CD4-positive, alpha-beta T cell (primary cell): ENCODE measurements at regions not wholly inside any gene's neighbourhood (a gene's known extent, or its start where the extent isn't known, plus 50 kb on each side); places are given as distances from the start of the nearest gene placed in this dataset.

ENCODE experiments used
- ATAC-seq: fragments of 200-7000 bp; cut with Tn5 transposase; one replicate; pipeline ENCODE4 v1.10.0; 2022; ENCODE audit warnings: mild to moderate bottlenecking; ENCODE audit not compliant: poor library complexity
- CTCF ChIA-PET: fragments of 350-600 bp; sonication (Branson Sonifier 250); formaldehyde crosslinking; loops from one replicate; lab custom pipeline; 2021; ENCODE audit warnings: antibody characterized with exemption, inconsistent platforms; lab: Charles Lee
- POLR2A ChIA-PET: fragments of 350-600 bp; sonication (Branson Sonifier 250); formaldehyde crosslinking; loops from one replicate; lab custom pipeline; 2021; ENCODE audit warnings: antibody characterized with exemption, inconsistent platforms; lab: Charles Lee
- DNase-seq, 14 experiments: peaks; one replicate each; pipeline ENCODE4 v3.0.0-alpha.2; 2013 to 2020; ENCODE audit warnings: mixed read lengths in 2 of 14
- H3K27ac ChIP-seq, 2 donors: one replicate each; pipeline versions ENCODE4 v1.5.1 to v1.7.0; 2013; ENCODE audit warnings: low read length in 2 of 2, low read depth in 1 of 2, mild to moderate bottlenecking in 1 of 2
- H3K27me3 ChIP-seq, 2 experiments: 1 replicate in 1 of 2; 2 replicates in 1 of 2; pipeline versions ENCODE4 v1.6.1 to v1.7.0; 2013; ENCODE audit warnings: low read length in 2 of 2, control low read depth in 1 of 2, mild to moderate bottlenecking in 1 of 2, moderate library complexity in 1 of 2; ENCODE audit not compliant: insufficient read depth in 2 of 2, control insufficient read depth in 1 of 2
- H3K36me3 ChIP-seq: one replicate; pipeline ENCODE4 v1.6.1; 2013; ENCODE audit warnings: low read length, control low read depth; ENCODE audit not compliant: insufficient read depth
- H3K4me1 ChIP-seq: one replicate; pipeline ENCODE4 v1.6.1; 2013; ENCODE audit warnings: low read length, control low read depth; ENCODE audit not compliant: insufficient read depth
- H3K4me3 ChIP-seq: one replicate; pipeline ENCODE4 v1.5.1; 2013; ENCODE audit warnings: mild to moderate bottlenecking, low read length, moderate library complexity
- H3K9me3 ChIP-seq, 2 experiments: 1 replicate in 1 of 2; 2 replicates in 1 of 2; pipeline versions ENCODE4 v1.6.1 to v1.7.0; 2013; ENCODE audit warnings: low read length in 2 of 2, mild to moderate bottlenecking in 2 of 2, control low read depth in 1 of 2, moderate library complexity in 1 of 2; ENCODE audit not compliant: control insufficient read depth in 1 of 2, insufficient read depth in 1 of 2
- H3K27ac Mint-ChIP-seq: one replicate; pipeline ENCODE4 v1.8.0; 2020; ENCODE audit warnings: mixed read lengths
- H3K27me3 Mint-ChIP-seq: one replicate; pipeline ENCODE4 v1.8.0; 2021; ENCODE audit warnings: mixed read lengths
- H3K36me3 Mint-ChIP-seq: one replicate; pipeline ENCODE4 v1.8.0; 2021; ENCODE audit warnings: low read depth, mixed read lengths
- H3K4me1 Mint-ChIP-seq: one replicate; pipeline ENCODE4 v1.8.0; 2021; ENCODE audit warnings: low read depth, mixed read lengths
- H3K4me3 Mint-ChIP-seq: one replicate; pipeline ENCODE4 v1.8.0; 2020; ENCODE audit warnings: mild to moderate bottlenecking, mixed read lengths
- H3K9me3 Mint-ChIP-seq: one replicate; pipeline ENCODE4 v1.8.0; 2020; ENCODE audit warnings: mixed read lengths
- intact Hi-C, 2 experiments: fragments of 100-400 bp; cut with DNase I in 1 of 2; cut with micrococcal nuclease in 1 of 2; formaldehyde crosslinking; loops; one replicate each; pipeline versions ENCODE4 v1.15.1 to v1.9.0; 2023 to 2025; cut with DNase I, micrococcal nuclease
- TF ChIP-seq, protein P1 (sequence below): fragments of 200-600 bp; IDR thresholded peaks from one replicate; pipeline ENCODE4 v1.8.0; 2022; ENCODE audit warnings: antibody characterized with exemption, mild to moderate bottlenecking

DNA sequence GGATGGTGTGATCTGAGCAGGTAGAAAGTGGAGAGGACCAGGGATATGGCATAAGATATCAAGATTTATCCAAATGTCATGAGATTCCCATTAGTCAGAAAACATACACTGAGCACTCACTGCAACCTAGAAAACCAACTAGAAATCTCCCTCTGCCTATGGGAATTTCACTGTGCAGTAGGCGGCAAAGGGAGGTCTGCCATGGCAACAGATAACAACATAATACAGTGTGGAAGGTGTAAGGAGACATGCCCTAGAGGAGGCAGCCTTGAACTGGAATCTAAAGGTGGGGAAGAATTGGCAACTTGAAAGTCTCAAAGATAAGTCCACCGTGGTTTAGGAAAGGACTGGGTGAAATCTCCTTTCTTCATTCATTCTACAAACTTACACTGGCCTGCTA lies 238.4 kb downstream of the ATG4C start:
- H3K9me3 Mint-ChIP-seq = peaks cover 2% of the 10 kb centered on the region
- no peak overlapping the region for H3K27ac ChIP-seq
- H3K27me3 ChIP-seq = peaks cover 0 to 4% of the 10 kb centered on the region in 2 experiments
- H3K4me3 Mint-ChIP-seq = no peak overlapping the region
- H3K27ac Mint-ChIP-seq = no peak overlapping the region
- H3K4me1 ChIP-seq = no peaks in the 10 kb centered on the region
- peaks cover 33% of the 10 kb centered on the region for H3K27me3 Mint-ChIP-seq
- ChIA-PET POLR2A (no interaction called here), CTCF (no interaction called here)
- no peak overlapping the region for H3K4me3 ChIP-seq
- H3K36me3 ChIP-seq = no peaks in the 10 kb centered on the region
- ATAC-seq (no peak), DNase-seq (no peak)
- intact Hi-C loops = no loop called here
- no peaks in the 10 kb centered on the region for H3K4me1 Mint-ChIP-seq
- H3K9me3 ChIP-seq = no peaks in the 10 kb centered on the region
- TF ChIP-seq, protein P1, sequence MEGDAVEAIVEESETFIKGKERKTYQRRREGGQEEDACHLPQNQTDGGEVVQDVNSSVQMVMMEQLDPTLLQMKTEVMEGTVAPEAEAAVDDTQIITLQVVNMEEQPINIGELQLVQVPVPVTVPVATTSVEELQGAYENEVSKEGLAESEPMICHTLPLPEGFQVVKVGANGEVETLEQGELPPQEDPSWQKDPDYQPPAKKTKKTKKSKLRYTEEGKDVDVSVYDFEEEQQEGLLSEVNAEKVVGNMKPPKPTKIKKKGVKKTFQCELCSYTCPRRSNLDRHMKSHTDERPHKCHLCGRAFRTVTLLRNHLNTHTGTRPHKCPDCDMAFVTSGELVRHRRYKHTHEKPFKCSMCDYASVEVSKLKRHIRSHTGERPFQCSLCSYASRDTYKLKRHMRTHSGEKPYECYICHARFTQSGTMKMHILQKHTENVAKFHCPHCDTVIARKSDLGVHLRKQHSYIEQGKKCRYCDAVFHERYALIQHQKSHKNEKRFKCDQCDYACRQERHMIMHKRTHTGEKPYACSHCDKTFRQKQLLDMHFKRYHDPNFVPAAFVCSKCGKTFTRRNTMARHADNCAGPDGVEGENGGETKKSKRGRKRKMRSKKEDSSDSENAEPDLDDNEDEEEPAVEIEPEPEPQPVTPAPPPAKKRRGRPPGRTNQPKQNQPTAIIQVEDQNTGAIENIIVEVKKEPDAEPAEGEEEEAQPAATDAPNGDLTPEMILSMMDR = no peak
- no peaks in the 10 kb centered on the region for H3K36me3 Mint-ChIP-seq

DNA sequence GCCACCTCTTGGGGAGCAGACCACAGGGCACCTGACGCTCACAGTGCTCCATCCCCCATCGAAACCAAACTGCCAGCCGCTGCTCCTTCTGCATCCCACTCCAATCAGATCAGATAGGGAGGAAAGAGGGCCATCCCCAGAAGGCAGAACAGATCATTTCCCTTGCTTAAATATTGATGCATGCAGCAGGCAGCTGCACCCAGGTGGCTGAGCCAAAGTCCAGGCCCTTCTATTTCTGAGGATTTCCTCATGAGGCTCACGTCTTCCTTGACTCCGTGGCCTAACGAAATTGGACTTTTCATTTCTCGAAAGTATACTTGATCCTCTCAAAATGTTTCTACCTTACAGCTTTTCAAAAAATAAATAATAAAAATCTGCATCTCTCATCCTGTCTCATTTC lies 239.2 kb downstream of the ATG4C start:
- no peak overlapping the region for H3K27ac Mint-ChIP-seq
- no peak overlapping the region for H3K4me3 Mint-ChIP-seq
- ChIA-PET CTCF (no interaction called here), POLR2A (no interaction called here)
- H3K4me1 Mint-ChIP-seq = no peaks in the 10 kb centered on the region
- H3K27me3 Mint-ChIP-seq = peaks cover 33% of the 10 kb centered on the region
- Histone ChIP-seq H3K4me1 (no peaks in the 10 kb centered on the region), H3K9me3 (no peaks in the 10 kb centered on the region), H3K27ac (no peak overlapping the region), H3K36me3 (no peaks in the 10 kb centered on the region), H3K27me3 (peaks cover 0 to 4% of the 10 kb centered on the region in 2 experiments), H3K4me3 (no peak overlapping the region)
- no peaks in the 10 kb centered on the region for H3K36me3 Mint-ChIP-seq
- TF ChIP-seq, protein P1 = no peak
- intact Hi-C loops = no loop called here
- DNase-seq (no peak), ATAC-seq (no peak)
- H3K9me3 Mint-ChIP-seq = peaks cover 2% of the 10 kb centered on the region

DNA sequence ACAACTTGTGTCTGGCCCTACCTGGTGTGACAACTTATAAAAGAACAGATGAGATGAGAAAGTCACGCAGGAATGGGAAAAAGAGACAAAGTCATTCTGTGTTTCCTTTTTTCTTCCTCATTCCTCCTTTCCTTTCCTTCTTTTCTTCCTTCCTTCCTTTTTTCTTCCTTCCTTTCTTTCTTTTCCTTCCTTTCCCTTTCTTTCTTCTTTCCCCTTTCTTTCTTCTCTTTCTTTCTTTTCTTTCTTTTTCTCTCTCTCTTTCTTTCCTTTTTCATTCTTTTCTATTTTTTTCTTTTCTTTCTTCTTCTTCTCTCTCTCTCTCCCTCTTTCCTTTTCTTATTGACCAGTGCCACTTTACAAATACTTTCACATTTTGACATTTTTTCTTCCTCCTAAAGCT lies 239.7 kb downstream of the ATG4C start:
- H3K27ac ChIP-seq = no peak overlapping the region
- no peaks in the 10 kb centered on the region for H3K4me1 ChIP-seq
- ATAC-seq = no peak
- no peaks in the 10 kb centered on the region for H3K36me3 ChIP-seq
- H3K4me3 Mint-ChIP-seq = no peak overlapping the region
- intact Hi-C loops = no loop called here
- ChIA-PET CTCF (no interaction called here), POLR2A (no interaction called here)
- peaks cover 2 to 4% of the 10 kb centered on the region in 2 experiments for H3K27me3 ChIP-seq
- no peaks in the 10 kb centered on the region for H3K36me3 Mint-ChIP-seq
- H3K27me3 Mint-ChIP-seq = peaks cover 33% of the 10 kb centered on the region
- no peak overlapping the region for H3K4me3 ChIP-seq
- TF ChIP-seq, protein P1 = no peak
- no peaks in the 10 kb centered on the region for H3K4me1 Mint-ChIP-seq
- peaks cover 2% of the 10 kb centered on the region for H3K9me3 Mint-ChIP-seq
- DNase-seq = no peak
- H3K9me3 ChIP-seq = peaks cover 0 to 4% of the 10 kb centered on the region in 2 experiments
- no peak overlapping the region for H3K27ac Mint-ChIP-seq
